ENCODE measurements at regions not wholly inside any gene's neighbourhood (a gene's known extent, or its start where the extent isn't known, plus 50 kb on each side); places are given as distances from the start of the nearest gene placed in this dataset.

- TF ChIP-seq CTCF (IDR thresholded peaks at IDR 0.05; ENCODE audit: insufficient read depth, low read length, poor library complexity, severe bottlenecking) = no peak
- Histone ChIP-seq H3K36me3 (ENCODE audit: control insufficient read depth, insufficient read depth, low read length) (no peaks in the 10 kb centered on the region), H3K27me3 (ENCODE audit: control insufficient read depth, insufficient read depth, low read length) (no peaks in the 10 kb centered on the region), H3K4me3 (ENCODE audit: low read depth, low read length) (no peak overlapping the region)
- no peak for DNase-seq (ENCODE audit: low read depth)
Observed at GRCh38 chr3:30302027-30302426, 304.4 kb upstream of the TGFBR2 start.

DNA sequence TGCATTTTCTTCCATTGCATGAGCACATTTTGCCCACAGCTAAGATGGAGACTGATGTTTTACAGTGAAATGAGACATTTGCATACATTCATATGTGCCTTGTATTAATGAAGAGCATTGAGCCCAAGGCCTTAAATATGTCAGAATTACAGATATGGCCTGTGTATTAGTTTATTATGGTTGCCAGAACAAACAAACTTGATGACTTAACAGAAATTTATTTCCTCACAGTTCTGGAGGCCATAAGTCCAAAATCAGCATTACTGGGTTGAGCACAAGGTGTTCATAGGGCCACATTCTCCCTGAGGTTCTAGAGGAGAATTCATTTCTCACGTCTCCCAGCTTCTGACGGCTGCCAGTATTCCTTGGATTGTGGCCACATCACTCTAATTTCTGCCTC is 302.6 kb upstream of the TGFBR2 start:
- no peak for TF ChIP-seq CTCF (IDR thresholded peaks at IDR 0.05; ENCODE audit: insufficient read depth, low read length, poor library complexity, severe bottlenecking)
- H3K27me3 ChIP-seq (ENCODE audit: control insufficient read depth, insufficient read depth, low read length) = no peaks in the 10 kb centered on the region
- H3K4me3 ChIP-seq (ENCODE audit: low read depth, low read length) = no peak overlapping the region
- no peaks in the 10 kb centered on the region for H3K36me3 ChIP-seq (ENCODE audit: control insufficient read depth, insufficient read depth, low read length)
- no peak for DNase-seq (ENCODE audit: low read depth)

- H3K4me3 ChIP-seq (ENCODE audit: low read depth, low read length) = no peak overlapping the region
- DNase-seq (ENCODE audit: low read depth) = no peak
- no peak for TF ChIP-seq CTCF (IDR thresholded peaks at IDR 0.05; ENCODE audit: insufficient read depth, low read length, poor library complexity, severe bottlenecking)
- H3K36me3 ChIP-seq (ENCODE audit: control insufficient read depth, insufficient read depth, low read length) = no peaks in the 10 kb centered on the region
- no peaks in the 10 kb centered on the region for H3K27me3 ChIP-seq (ENCODE audit: control insufficient read depth, insufficient read depth, low read length)
Observed at GRCh38 chr3:30305021-30305420, 301.4 kb upstream of the TGFBR2 start.

DNA sequence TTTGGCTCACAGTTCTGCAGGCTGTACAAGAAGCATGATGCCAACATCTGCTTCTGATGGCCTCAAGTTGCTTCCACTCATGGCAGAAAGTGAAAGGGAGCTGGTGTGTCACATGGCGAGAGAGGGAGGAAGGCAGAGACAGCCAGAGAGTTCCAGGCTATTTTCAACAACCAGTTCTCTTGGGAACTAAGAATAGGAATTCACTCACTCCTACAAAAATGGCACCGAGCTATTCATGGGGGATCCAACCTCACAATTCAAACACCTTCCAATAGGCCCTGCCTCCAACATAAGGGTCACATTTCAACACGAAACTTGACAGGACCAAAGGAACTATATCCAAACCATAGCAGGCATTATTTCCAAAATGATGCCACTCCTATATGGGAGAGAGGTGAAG is 299.5 kb upstream of the TGFBR2 start:
- Histone ChIP-seq H3K4me3 (ENCODE audit: low read depth, low read length) (no peak overlapping the region), H3K27me3 (ENCODE audit: control insufficient read depth, insufficient read depth, low read length) (no peaks in the 10 kb centered on the region), H3K36me3 (ENCODE audit: control insufficient read depth, insufficient read depth, low read length) (no peaks in the 10 kb centered on the region)
- DNase-seq (ENCODE audit: low read depth) = no peak
- TF ChIP-seq CTCF (IDR thresholded peaks at IDR 0.05; ENCODE audit: insufficient read depth, low read length, poor library complexity, severe bottlenecking) = no peak

DNA sequence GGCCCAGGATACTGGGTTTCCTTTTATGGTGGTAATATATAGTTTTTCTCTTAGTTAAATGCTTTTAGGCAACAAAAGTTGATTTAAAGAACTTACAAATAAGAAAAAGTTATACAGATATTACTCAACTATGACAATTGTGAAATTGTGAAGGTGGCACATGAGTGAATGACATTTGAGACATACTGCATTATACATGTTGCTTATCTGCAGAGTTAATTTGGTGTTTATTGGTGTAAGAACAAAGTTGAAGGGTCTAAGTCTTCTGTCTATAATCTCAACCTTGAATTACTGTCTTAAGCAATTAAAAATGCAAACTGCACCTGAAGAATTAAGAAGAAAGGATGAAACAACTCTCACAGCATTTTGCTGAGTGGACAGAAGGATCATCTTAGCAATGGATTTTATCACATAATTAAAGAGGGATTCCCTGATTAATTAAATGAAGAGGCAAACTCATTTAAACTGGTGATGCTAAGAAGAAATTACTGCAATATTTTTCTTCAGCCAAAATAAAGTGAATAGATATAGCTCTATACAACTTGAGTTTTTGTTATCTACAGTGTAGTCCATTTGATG is 298.9 kb upstream of the TGFBR2 start:
- Histone ChIP-seq H3K36me3 (ENCODE audit: control insufficient read depth, insufficient read depth, low read length) (no peaks in the 10 kb centered on the region), H3K27me3 (ENCODE audit: control insufficient read depth, insufficient read depth, low read length) (no peaks in the 10 kb centered on the region), H3K4me3 (ENCODE audit: low read depth, low read length) (no peak overlapping the region)
- TF ChIP-seq CTCF (IDR thresholded peaks at IDR 0.05; ENCODE audit: insufficient read depth, low read length, poor library complexity, severe bottlenecking) = no peak
- DNase-seq (ENCODE audit: low read depth) = no peak

- Histone ChIP-seq H3K4me3 (ENCODE audit: low read depth, low read length) (no peak overlapping the region), H3K27me3 (ENCODE audit: control insufficient read depth, insufficient read depth, low read length) (no peaks in the 10 kb centered on the region), H3K36me3 (ENCODE audit: control insufficient read depth, insufficient read depth, low read length) (no peaks in the 10 kb centered on the region)
- no peak for DNase-seq (ENCODE audit: low read depth)
- TF ChIP-seq CTCF (IDR thresholded peaks at IDR 0.05; ENCODE audit: insufficient read depth, low read length, poor library complexity, severe bottlenecking) = no peak
Observed at GRCh38 chr3:30308131-30308530, 298.3 kb upstream of the TGFBR2 start.
